DMS 273 treated with DMSO at 0.1 percent for 48 hours (cell line): ENCODE measurements at regions not wholly inside any gene's neighbourhood (a gene's known extent, or its start where the extent isn't known, plus 50 kb on each side); places are given as distances from the start of the nearest gene placed in this dataset.
"Not testable (repeated sequence)": the region's sequence is repeated elsewhere in the genome, so short reads cannot be mapped to it uniquely, and the experiment has no call there.

Source experiments
- DNase-seq: peaks from one replicate; lab custom pipeline; 2025; lab: John Stamatoyannopoulos, UW

DNA sequence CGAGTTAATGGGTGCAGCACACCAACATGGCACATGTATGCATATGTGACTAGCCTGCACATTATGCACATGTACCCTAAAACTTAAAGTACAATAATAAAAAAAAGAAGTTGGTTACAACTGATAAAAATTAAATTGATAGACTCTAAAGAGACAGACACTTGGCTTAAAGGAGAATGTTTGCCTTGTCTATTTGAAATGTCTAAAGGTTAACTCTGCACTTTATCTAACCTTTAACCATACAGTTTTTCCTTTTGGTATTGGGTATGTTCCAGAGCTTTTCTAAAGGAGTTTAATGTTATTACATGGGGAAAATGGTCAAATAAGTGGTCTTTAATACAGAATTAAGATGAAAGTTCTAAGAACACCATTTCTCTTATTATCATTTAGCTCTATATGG is 145.1 kb upstream of the HCCS start:
- DNase-seq: no peak

DNA sequence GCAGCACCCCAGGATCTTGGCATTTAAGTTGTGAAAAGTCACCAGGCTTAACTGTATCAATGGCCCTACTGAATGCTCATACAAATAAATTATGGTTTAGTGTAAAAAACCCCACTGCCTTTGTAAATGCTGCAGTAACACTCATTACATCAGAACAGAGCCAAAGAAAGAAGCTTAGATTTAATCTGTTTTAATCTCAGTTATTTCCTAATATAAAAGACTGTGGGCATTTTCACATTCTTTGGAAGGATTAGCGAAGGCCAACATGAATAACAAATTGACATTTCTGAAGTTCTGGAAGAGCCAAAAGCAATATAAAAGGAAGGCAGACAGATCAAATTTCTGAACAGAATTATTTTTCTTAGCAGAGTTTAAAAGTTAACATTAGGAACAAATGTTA is 140.0 kb upstream of the HCCS start:
- no peak for DNase-seq

DNA sequence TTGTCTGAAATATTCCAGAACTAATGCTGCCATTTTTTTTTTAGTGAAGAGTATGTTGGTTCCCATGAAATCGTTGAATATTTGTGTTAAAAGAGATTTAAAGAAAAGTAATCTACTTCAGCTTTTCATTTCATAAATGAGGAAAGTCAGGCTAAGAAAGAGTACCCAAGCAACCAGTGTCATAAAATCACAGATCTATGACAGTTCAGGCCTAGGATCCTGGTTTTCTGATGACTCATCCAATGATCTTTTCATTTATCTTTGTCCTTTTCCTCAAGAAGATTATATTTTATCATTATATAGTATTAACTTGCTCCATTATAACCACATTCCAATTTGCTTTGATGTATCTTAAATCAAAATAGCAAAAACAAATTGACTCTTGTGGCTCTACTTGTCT is 139.4 kb upstream of the HCCS start:
- DNase-seq: no peak

DNA sequence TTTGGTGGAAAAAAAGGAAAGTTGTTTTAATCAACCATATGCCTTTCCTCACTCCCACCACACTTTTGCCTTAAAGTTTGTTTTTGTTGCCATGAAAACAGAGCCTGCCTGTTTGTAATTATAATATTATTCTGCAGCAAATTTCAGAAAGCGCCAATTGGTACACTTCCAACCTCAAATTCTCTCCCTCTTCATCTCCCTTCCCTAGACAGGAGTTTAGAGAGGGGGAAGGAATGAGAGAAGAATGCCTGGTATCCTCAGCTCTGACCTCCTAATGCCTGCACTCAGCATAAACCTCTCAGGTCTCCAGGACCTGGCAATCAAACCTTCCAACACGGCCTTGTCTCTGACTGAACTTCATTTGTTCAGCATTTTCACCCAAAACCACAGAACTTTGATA is 138.4 kb upstream of the HCCS start:
- DNase-seq: no peak

DNA sequence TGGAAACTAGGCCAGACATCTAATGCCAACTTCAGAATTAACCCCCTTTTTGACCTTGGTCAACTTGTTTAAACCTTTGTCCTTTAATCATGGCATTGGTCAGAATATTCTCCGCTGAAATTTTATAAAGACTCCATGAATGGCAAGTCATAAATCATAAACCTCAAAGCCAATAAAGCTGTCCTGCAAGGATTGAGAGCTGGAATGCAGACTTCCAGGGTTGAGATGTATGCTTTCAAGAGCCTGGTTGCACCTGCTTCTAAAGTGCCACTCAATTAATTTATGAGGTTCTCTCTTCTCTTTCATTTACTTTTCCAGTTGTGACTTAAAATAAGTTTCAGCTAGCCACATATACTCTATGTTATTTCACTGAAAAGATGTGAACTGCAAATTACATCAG is 136.2 kb upstream of the HCCS start:
- DNase-seq: no peak

DNA sequence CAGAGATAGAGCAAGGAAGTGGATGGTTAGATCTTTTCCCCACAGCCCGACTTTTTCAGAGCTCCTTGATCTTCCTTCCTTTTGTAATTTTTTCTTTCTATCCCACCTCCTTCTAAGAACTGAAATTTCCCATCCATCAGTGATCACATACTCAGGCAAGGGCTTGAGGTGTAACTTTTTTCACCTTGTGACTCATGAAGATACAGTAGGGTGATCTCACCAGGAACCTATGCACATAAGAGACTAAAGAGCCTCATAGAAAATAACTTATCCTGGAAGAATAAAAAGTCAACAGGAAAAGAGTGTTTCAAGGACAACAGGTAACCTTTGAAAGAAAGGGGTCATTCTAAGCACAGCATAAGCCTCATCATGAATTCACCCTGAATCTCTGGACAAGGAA is 131.2 kb upstream of the HCCS start:
- no peak for DNase-seq

DNA sequence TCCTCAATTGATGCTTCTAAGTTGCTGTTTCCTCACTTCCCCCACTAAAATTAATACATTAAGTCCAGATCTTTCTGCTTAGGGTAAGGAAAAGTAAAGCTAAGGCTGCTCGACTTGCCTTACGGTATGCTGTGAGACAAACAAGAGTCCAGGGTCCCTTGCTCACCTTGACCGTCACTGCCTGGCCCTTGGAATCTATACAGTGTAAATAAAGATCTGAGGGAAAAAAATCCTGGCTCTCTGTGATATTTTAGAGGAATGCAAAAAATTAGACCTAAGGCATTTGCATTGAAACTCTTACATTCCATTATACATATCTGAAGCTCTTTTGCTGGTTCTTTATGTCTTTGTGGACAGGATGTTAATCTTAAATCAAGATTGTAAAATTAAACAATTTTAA is 129.6 kb upstream of the HCCS start:
- DNase-seq: no peak

DNA sequence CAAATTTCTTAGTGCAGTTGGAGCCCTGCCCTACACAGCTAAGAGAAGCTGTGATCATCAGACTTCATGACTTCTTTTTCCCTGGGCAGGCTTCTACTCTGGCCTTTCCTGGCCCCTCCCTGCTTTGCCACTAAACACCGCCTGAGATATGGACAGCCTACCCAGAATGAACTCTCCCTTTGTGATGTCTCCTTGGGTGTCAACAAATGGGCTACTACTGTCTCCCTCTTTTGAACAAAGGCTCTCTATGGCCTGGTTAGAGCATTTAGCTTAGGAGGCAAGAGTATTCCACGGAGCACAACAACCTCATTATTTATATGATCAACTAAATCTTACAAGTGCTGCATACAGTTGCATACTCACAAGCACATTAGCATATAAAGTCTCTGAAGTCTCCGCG is 127.6 kb upstream of the HCCS start:
- DNase-seq: no peak

DNA sequence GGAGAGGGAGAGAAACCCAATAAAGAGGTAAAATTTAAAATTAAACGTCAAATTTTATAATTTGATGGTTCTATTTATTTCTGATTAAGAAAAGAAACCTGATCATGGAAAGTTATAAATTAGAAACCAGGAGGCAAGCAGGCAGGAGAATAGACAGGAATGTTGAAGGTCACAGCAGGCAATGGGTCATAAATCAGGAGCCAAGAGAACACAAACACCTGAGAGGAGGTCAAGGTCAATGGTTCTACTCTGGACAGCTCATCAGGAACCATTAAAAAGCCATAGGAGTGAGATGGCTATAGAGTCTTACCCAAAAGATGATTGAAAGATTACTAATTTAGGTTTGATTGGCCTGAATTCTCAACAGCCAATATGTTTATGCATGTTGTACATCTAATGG is 126.9 kb upstream of the HCCS start:
- no peak for DNase-seq

DNA sequence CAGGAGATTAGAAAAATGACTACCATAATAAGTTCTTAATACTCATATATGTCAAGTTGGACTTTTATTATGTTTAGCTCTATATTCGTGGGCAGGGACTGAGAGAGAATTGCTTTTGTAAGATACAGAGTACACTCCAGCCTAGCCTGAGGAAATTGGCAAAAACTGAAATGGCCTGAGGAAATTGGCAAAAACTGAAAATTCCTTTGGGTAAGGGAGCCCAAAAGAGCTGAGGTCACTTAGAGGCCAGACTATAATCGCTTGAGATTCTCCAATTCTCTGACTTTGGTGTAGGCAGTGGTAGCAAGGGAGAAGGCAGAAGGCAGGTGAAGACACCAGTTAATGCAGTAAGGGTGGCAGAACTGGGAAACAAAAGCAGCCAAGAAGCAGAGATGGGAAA is 124.5 kb upstream of the HCCS start:
- no peak for DNase-seq

DNA sequence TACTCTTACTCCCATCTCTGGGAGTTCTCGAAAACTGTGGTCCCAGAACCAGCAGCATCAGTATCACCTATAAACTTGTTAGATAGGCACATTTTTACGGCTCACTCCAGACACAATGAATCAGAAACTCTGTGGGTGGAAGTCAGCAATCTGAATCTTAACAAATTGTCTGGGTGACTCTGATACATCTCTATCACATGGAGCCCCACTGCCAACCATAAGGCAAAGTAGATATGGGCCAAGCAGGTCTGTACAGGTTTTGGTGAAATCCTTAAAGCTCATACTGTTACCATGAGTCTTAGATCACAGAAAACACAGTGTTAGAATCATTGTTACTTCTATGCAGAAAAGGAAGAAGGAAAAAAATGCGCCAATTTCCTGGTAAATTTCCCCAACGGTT is 122.5 kb upstream of the HCCS start:
- no peak for DNase-seq

DNA sequence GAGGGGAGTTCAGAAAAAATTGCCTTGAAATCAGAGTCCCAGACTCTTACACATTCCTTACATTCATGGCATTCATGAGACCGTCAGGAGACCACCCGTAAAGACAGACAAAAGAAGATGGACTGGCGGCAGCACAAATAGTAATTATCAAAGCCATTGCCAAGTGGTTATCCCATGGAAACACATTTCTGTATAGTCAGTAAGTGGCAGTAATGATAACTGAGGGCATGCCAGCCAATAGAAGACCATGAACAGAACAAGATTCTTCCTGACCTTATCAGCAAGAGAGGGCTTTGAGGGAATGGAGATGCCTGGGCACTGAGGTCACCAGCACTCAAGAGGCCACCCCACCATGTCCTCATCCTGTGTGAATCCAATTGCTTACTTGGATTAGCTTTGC is 121.7 kb upstream of the HCCS start:
- no peak for DNase-seq

DNA sequence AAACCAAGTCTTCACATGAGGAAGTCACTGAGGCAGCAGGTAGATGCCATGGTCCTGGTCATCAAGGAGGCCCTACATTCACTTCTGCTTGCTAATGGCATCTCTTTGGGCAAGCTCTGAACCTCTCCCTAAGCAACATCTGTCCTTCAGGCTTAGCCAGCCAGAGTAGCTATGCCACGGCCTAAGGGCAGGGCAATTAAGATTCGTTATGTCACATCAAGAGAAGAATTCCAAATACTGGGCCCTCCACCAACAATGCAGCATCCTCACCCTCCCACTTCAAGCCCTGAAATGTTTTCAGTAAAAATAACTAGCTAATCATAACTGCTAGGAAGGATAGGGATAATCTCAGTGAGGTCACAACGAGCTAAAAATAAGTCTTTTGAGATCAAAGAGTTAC is 120.7 kb upstream of the HCCS start:
- no peak for DNase-seq

DNA sequence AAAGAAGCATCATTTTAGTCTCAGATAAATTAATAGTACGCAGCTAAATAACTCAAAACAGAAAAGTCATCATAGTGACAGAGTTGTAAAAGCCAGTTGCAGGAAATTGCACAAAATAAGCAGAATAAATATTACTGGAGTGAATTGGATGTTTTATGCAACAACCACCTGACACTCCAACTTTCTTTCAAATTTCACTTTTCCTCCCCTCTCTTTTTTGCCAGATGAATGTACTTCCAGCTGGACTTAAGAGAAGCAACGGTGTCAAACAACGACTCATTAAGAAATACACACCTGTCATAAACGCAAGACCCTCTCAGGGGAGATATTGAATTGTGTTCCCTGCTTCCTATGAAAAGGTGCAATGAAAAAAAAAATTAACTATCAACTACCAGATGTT is 120.2 kb upstream of the HCCS start:
- DNase-seq: no peak

DNA sequence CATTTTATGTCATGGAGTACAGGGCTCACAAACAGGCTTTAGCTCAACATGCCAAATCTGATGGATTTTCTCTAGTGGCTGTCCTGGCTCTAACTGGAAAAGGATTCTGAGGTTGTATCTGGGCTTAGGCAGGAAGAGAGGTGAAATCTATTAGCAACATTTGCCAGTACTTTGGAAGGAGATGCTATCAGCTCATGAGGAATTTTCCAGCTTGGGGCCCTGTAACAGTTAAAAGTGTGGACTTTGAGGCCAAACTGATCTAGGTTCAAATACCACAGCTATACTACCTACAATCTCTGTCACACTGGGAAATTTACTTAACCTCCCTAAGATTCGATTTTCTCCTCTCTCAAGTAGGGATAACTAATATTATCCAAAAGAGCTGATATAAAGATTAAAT is 119.0 kb upstream of the HCCS start:
- DNase-seq: no peak

DNA sequence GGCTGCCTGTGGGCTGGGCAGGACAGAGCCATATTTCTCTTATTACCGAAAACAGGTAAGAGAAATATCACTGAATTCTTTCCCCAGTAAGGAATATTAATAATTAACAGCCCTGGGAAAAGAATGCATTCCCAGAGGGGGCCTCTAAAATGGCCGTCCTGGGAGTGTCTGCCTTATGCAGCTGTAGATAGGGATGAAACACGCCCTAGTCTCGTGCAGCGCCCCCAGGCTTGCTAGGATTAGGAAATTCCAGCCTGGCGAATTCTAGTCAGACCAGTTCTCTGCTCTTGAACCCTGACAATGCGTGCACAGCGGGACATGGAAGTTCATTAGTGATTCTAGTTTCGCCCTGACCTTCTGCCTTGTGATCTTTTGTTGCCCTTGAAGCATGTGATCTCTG is 104.1 kb upstream of the HCCS start:
- DNase-seq: not testable (repeated sequence)

DNA sequence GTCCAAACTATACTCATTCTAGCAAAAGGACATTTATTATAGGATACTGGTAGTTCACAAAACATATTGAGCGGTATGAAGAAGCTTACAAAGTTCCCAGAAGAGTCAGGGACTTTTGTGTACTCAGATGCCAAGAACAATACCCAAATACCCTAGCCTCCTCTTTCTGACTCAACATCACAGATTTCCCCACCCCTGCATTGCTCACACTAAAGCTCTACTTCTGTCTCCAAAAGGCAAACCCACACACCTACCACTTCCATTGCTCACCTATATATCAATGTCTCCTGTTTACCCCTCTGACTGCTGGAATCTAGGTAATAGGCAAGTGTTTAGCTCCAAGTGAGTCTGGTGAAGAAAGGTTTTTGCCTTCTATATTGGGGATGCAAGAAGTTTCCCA is 100.7 kb upstream of the HCCS start:
- DNase-seq: no peak

DNA sequence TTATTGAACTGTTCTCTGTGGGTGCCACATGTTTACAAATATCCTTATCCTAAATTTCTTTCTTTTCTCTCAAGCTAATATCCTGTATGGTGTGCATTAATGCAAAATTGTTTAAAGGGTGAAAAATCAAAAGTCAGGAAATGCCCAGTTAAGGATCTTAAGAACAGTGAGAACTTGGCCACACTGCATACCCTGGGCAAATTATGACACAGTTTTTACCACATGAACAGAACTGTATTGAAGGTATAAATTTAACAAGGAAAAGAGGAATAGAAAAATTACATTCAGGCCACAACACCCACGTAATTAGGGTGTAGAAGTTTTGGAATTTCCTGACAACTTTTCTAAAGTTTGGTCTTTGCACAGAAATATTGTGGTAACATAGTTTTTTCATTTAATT is 94.4 kb upstream of the HCCS start:
- DNase-seq: no peak

DNA sequence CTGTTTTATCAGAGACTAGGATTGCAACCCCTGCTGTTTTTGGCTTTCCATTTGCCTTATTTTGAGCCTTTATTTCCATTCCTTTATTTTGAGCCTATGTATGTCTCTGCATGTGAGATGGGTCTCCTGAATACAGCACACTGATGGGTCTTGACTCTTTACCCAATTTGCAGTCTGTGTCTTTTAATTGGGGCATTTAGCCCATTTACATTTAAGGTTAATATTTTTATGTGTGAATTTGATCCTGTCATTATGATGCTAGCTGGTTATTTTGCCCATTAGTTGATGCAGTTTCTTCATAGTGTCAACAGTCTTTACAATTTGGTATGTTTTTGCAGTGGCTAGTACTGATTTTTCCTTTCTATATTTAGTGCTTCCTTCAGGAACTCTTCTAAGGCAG is 88.5 kb upstream of the HCCS start:
- not testable (repeated sequence) for DNase-seq

DNA sequence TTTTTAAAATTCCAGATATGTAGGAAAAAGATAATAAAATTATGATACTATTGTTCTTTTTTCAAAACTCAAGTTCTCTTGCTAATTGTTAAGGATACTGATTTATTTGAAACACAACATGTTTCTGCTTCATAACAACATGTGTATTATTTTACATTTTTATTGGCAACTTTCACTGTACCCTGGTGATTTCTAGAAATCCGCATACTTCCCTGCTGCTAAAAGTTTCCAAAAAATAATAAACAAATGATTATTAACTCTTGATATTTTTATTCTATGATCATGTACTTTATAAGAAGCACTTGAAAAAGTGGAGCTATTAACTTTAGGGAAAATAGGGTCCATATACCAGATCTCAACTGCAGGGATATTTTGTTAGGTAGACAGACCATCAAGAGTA is 71.2 kb upstream of the HCCS start:
- DNase-seq: no peak

DNA sequence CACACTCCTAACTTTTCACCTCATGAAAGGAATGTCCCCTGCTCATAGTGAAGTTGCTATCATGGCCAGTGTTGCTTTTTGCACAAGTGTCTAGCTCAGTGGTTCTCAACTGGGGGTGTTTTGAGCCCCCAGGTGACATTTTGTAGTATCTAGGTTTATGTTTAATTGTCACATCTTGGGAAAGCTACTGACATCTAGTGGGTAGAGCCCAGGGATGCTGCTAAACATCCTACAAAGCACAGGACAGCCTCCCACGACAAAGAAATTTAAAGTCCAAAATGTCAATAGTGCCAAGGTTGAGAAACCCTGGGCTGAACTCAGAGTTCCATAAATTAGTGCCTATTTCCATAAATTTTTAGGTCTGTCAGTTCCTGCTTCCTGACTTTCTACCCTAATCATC is 70.7 kb upstream of the HCCS start:
- no peak for DNase-seq

DNA sequence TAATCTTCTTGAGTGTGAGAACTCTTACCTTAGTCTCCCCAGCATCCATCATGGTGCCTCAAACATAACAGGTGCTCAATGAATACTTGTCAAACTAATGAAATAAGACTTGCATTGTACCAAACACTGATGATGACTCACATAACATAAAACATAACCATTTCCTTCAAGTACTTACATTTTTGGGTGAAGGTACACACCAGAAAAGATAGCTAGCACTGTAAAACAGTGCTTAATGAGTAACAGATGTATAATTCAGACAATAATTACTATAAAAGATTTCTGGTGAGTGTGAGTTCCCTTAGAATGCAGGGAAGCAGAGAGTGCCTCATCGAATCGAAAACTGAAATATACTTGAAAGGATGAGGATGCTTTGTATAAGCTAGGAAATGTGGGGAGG is 70.1 kb upstream of the HCCS start:
- DNase-seq: no peak

DNA sequence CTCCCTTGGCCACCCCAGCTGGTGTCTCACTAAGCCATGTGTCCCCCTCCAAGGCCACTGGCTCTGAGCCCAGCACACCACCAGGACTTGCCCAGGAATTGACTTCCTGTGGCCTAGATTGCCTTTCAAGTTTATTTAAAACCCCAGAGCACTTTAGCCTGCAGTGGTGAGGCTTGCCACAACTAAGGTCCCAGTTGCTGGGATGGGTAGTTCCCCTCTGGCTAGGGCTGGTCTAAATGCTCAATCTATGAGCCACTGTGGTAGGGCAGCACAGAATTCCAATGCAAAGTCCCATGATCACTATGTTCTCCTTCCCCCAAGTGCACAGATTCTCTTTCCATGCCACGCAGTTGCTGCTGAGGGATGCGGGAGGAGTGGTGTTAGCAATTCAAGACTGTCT is 61.1 kb upstream of the HCCS start:
- no peak for DNase-seq

DNA sequence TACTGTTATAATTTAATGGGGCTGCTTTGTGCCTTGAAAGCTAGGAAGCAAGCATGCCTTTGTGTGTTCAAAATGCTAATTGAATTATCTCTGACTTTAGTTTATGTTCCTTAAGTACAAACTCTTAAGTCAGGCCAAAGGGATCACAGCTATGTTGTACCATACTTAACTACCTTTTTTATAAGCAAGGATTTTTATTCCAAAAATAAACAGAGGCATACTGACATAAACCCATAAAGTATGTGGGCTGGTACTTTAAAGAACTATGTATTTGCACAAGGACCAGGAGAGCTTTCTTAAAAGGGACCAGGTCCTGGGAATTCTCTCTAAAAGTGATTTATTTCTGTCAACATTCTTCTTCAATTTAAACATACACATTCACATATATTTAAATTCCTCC is 57.8 kb upstream of the HCCS start:
- no peak for DNase-seq

DNA sequence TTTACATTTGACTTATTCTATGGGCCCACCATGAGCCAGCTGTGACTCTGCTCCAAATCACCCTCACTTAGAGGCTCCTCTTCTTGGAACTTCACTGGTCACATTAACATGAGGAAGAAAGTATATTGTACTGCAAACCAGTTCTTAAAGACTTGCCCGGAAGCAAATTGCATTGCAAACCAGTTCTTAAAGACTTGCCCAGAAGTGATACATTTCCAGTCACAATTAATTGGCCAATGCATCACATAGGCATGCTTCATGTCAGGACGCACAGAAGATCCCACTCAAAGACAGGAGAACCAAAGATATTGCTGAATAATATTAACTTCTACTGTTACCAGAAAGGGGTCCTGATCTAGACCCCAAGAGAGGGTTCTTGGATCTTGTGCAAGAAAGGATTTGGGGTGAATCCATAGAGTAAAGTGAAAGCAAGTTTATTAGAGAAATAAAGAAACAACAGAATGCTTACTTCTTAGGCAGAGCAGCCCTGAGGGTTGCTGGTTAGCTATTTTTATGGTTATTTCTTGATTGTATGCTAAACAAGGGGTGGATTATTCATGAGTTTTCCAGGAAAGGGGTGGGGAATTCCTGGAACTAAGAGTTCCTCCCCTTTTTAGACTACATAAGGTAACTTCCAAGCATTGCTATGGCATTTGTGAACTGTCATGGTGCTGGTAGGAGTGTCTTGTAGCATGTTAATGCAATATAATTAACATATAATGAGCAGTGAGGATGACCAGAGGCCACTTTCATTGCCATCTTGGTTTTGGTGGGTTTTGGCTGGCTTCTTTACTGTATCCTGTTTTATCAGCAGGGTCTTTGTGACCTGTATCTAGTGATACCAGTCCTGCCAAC is 54.6 kb upstream of the HCCS start:
- no peak for DNase-seq
